ENCODE measurements at regions not wholly inside any gene's neighbourhood (a gene's known extent, or its start where the extent isn't known, plus 50 kb on each side); places are given as distances from the start of the nearest gene placed in this dataset.

- H3K4me3 ChIP-seq, result no peak overlapping the region
- ChIA-PET SMC1A (ENCODE audit: uncharacterized antibody, unreplicated experiment) (no interaction called here), POLR2A (no interaction called here), CTCF (no interaction called here), RAD21 (ENCODE audit: unreplicated experiment) (interaction anchor here (0.7 kb wide), 1 partner anchor 65 kb away, joined by 3 read pairs; no protein-coding TSS in a partner anchor)
- no peak for TF ChIP-seq RCOR1 (conservative IDR thresholded peaks at IDR 0.05; ENCODE audit: low read depth, low read length)
- TF ChIP-seq TARDBP (IDR thresholded peaks at IDR 0.05; ENCODE audit: borderline replicate concordance), result no peak
- no peak for TF ChIP-seq PAX5 (IDR thresholded peaks at IDR 0.05; ENCODE audit: borderline replicate concordance, low read depth, low read length)
- TF ChIP-seq POLR2A (IDR thresholded peaks at IDR 0.05; ENCODE audit: low read depth, low read length), result no peak
- no peak for TF ChIP-seq PAX8 (IDR thresholded peaks at IDR 0.05)
- TF ChIP-seq CTCF (IDR thresholded peaks at IDR 0.05 in 2 of 3, conservative IDR thresholded peaks at IDR 0.05 in 1 of 3; ENCODE audit: control insufficient read depth in 2 of 3, extremely low read depth in 1 of 3, insufficient read depth in 1 of 3, low read depth in 3 of 3, low read length in 3 of 3), result no peak
- no peak for TF ChIP-seq ATF3 (IDR thresholded peaks at IDR 0.05; ENCODE audit: borderline replicate concordance, extremely low read depth, low read depth, low read length)
- TF ChIP-seq NR2C2 (IDR thresholded peaks at IDR 0.05; ENCODE audit: borderline replicate concordance, control insufficient read depth, insufficient read length, low read depth), result no peak
- no peak overlapping the region for H3K4me2 ChIP-seq (ENCODE audit: control insufficient read depth, insufficient read depth)
- intact Hi-C loops (cut with micrococcal nuclease; ENCODE audit: unreplicated experiment) (no loop called here), in situ Hi-C loops (cut with MboI) (no loop called here)
- DNase-seq (ENCODE audit: low read depth, low spot score), result no peak
- H2AFZ ChIP-seq (ENCODE audit: control insufficient read depth, low read depth, low read length), result no peak overlapping the region
- no peaks in the 10 kb centered on the region for H3K4me1 ChIP-seq (ENCODE audit: control insufficient read depth, insufficient read depth, low read length)
- no TSS peak for BruUV-seq (replicated peaks)
- H3K9me3 ChIP-seq (replicated peaks; ENCODE audit: control insufficient read depth, insufficient read depth, low read length), result no peaks in the 10 kb centered on the region
- H4K20me1 ChIP-seq (ENCODE audit: control insufficient read depth, insufficient read depth), result no peaks in the 10 kb centered on the region
- FAIRE-seq, result no peak
- no peak overlapping the region for H3K27ac ChIP-seq (ENCODE audit: control insufficient read depth, insufficient read depth)
- H3K9ac ChIP-seq (ENCODE audit: control insufficient read depth, insufficient read depth, low read length), result no peak overlapping the region
- ATAC-seq, result no peak
- H3K79me2 ChIP-seq (ENCODE audit: control insufficient read depth, insufficient read depth, low read length), result no peaks in the 10 kb centered on the region
- H3K27me3 ChIP-seq (replicated peaks in 1 of 2; ENCODE audit: control insufficient read depth in 2 of 2, insufficient read depth in 2 of 2, low read length in 1 of 2), result no peaks in the 10 kb centered on the region
- H3K36me3 ChIP-seq (ENCODE audit: control insufficient read depth in 2 of 2, insufficient read depth in 2 of 2, low read length in 1 of 2), result no peaks in the 10 kb centered on the region
Measured at GRCh38 chr13:69623973-69624372, 483.7 kb upstream of the ATXN8OS start.
